Stimulated activated CD8-positive, alpha-beta memory T cell treated with anti-CD3 and anti-CD28 coated beads, Interleukin-12 subunit alpha, Interleukin-12 subunit beta, amount 100 ng/mL, for 24 hours (primary cell): ENCODE measurements at regions not wholly inside any gene's neighbourhood (a gene's known extent, or its start where the extent isn't known, plus 50 kb on each side); places are given as distances from the start of the nearest gene placed in this dataset.

Experiments
- DNase-seq: peaks from one replicate; pipeline ENCODE4 v3.0.0-alpha.2; 2020; ENCODE audit errors: extremely low read depth

DNA sequence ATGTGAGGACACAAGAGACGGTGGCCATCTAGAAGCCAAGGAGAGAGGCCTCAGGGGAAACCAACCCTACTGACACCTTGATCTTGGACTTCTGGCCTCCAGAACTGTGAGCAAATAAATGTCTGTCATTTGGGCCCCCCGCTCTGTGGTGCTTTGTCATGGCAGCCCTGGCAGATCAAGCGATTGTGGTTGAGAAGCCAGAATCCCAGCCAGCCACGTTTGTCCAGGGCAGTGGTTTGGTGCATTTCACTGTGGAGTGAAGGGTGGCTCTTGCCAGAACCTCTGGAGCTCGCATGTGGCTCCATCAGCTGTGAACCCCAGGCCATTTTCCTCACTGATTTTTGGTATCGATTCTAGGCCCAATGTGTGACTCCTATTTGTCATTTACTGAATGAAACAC lies 404.9 kb downstream of the BCL11B start:
- DNase-seq: no peak

GRCh38 chr14:98867726-98868125 lies 404.3 kb downstream of the BCL11B start:
- no peak for DNase-seq

DNA sequence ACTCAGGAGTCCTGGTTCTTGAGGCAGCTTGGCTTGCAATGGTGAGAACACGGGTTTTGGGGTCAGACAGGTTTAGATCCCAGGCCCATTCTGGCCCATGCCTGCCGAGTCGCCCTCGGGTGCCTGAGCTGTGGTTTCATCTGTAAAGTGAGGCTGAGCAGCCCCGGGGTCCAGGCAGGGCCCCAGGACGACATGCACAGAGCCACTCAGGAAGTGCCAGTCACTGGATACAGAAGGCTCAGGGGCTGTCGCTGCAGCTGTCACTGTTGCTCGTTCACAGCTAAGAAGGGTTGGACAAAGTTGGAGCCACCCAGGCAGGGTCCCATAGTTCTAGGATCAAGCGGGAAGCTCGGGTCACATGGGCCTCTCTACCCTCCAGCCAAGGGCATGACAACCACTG lies 403.1 kb downstream of the BCL11B start:
- no peak for DNase-seq

DNA sequence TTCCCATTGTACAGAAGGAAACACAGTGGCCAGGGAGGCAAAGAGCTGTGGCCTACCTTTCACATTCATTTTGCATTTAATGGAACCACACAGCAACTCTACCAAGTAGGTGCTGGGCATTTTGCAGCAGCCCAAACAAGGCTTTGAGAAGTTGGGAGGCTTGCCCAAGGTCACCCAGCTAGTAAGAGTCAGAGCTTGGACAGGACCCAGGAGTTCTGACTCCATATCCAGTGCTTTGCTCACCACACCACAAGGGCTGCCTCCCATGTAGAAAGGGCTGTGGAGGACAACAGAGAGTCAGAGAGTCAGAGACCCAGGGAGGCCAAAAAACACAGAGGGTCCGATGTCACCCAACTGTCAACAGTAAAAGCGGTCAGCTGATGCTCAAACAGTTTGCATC lies 400.2 kb downstream of the BCL11B start:
- DNase-seq: no peak

DNA sequence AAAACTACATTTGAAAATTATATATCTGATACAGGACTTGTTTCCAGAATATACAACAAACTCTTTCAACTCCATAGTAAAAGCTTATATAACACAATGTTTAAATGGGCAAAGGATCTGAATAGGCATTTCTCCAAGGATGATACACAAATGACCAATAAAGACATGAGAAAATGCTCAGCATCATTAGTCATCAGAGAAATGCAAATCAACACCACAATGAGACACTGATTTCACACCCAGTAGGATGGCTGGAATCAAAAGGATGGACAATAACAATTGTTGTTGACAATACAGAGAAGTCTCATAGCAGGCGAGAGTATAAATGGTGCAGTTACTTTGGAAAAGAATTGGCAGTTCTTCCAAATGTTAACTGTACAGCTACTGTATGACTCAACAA lies 394.9 kb downstream of the BCL11B start:
- no peak for DNase-seq

GRCh38 chr14:98878282-98878681 lies 393.7 kb downstream of the BCL11B start:
- DNase-seq: no peak

- DNase-seq: no peak
These were observed 385.0 kb downstream of the BCL11B start for GRCh38 chr14:98886982-98887381.

- no peak for DNase-seq
These were observed 383.7 kb downstream of the BCL11B start for GRCh38 chr14:98888281-98888680.

GRCh38 chr14:98888927-98889835 lies 382.8 kb downstream of the BCL11B start:
- DNase-seq: no peak

GRCh38 chr14:98889836-98890185 lies 382.2 kb downstream of the BCL11B start:
- no peak for DNase-seq

DNA sequence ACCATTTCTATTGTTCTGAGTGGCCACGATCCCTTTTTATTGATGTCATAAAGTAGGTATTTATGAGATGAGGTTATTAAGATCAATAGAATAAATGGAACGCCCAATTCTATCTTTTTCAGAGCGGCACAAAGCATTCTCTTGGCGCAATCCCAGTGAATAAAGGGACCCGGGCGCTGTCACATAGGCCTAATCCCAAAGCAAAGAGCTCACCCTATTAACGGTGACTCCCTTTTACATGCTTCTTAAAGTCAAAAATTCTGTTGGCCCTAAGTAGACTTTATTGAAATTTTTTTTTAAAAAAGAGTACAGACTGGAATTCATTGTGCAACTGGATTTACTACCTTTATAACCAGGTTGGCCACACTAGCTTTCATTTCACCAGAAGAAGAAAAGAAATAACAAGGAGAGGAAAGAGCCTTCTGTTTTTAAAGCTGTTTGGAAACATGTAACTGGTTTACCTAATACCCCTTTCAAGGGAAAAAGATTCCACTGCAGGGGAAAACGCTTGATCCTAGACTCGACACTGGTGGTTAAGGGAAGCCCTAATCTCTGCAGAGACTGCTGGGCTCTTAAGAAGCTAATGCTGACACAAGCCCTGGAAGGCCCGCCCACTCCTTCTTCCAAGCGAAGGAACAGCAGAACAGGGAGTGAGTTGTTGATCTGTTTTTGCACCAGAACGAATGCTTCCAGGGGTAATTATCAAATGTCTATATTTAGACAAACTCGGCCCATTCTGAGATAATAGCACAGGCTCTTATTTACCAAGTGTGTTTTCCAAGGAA lies 381.2 kb downstream of the BCL11B start:
- DNase-seq: no peak

DNA sequence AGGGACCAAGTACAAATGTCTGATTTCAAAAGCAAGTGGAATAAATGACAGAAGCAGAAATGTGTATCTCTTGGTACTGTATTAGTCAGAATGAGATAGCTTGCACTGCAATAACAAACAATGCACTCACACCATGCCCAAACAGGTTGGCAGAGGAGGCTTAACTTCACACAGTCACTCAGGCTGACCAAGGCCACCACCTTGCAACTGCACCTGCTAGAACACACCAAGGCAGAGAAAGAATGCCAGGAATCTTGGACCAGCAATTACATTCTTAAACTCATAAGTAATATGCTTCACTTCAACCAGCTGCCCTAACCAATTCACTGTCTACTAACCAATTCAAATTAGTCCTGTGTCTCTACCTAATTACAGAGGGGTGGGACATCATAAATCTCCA lies 378.3 kb downstream of the BCL11B start:
- no peak for DNase-seq

DNA sequence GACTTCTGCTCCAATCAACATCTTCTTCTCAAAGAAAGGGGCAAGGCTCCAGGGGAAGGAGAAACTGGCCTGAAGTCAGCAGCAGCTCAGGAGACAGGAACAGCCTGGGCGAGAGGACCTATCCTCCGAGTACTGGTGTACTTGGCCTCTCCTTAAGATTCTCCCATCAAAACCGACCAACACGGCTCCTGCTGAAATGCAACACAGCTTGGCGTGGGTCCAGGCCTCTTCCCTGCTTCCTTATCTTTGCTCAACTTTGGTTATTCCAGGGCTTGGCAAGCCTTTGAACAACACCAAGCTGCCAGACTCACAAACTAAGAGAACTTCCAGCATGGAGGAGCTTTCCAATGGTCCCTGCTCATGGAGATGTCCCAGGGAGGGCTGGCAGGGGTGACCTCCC lies 377.4 kb downstream of the BCL11B start:
- DNase-seq: no peak

DNA sequence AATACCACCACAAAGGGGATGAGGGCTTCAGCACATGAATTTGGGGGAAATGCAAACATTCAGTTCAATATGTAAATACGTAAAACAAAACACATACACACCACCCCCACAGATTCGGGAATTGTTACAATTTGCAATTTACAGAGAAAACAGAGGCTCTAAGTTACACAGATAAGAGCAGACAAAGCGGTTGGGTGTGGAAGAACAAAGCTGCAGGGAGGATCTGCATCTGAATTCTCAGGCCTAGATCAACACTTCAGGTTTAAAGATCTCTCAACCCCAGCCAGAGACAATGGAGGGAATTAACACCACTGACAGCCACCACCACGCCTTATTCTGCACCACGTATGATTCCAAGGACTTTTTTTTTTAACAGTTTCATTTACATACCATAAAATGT lies 375.5 kb downstream of the BCL11B start:
- no peak for DNase-seq

- no peak for DNase-seq
These were observed 374.2 kb downstream of the BCL11B start for GRCh38 chr14:98897605-98898309.

GRCh38 chr14:98899441-98899840 lies 372.6 kb downstream of the BCL11B start:
- DNase-seq: no peak

DNA sequence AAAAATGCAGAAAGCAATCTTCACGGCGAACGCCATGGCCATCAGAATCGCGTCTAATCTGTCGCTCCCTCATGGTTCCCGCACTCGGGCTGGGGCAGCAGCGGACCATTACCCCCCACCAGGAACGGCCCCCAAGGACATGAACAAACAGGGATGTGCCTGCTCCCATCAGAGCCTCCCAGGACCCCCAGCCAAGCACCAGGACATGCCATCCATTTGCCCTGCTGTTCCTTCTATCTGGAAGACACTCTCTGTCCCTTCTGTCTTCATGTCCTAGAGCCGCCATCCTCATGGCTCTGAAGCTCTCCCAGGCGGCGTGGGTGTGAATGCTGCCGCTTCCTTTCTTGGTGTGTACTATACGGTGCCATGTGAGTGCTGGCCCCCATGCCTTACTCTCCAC lies 371.8 kb downstream of the BCL11B start:
- DNase-seq: no peak

- no peak for DNase-seq
These were observed 371.2 kb downstream of the BCL11B start for GRCh38 chr14:98900798-98901197.

GRCh38 chr14:98901511-98902205 lies 370.3 kb downstream of the BCL11B start:
- DNase-seq: no peak

- no peak for DNase-seq
These were observed 368.6 kb downstream of the BCL11B start for GRCh38 chr14:98903371-98903770.

- DNase-seq: no peak
These were observed 367.3 kb downstream of the BCL11B start for GRCh38 chr14:98904677-98905076.
